ENCODE measurements at regions not wholly inside any gene's neighbourhood (a gene's known extent, or its start where the extent isn't known, plus 50 kb on each side); places are given as distances from the start of the nearest gene placed in this dataset.

- ChIA-PET POLR2A (no interaction called here), CTCF (interaction anchor here (1.0 to 3.5 kb wide), 6 partner anchors 8 to 280 kb away, joined by 3 to 17 read pairs (median 4); no protein-coding TSS in a partner anchor)
- DNase-seq (ENCODE audit: extremely low spot score), result peak; percentile 68
- TF ChIP-seq CTCF (IDR thresholded peaks at IDR 0.05; ENCODE audit: control extremely low read depth, extremely low read depth, low read depth, missing control alignments), result no peak
Measured at GRCh38 chr1:25128121-25128621, 104.1 kb downstream of the SYF2 start.

- no peak for TF ChIP-seq CTCF (IDR thresholded peaks at IDR 0.05; ENCODE audit: control extremely low read depth, extremely low read depth, low read depth, missing control alignments)
- POLR2A ChIA-PET, result no interaction called here
- CTCF ChIA-PET, result interaction anchor here (1.0 to 3.5 kb wide), 2 partner anchors 9 to 22 kb away, joined by 3 to 17 read pairs; no protein-coding TSS in a partner anchor
- DNase-seq (ENCODE audit: extremely low spot score), result no peak
Measured at GRCh38 chr1:25126562-25126961, 105.7 kb downstream of the SYF2 start.

GRCh38 chr1:25123551-25123950 lies 108.8 kb downstream of the SYF2 start:
- ChIA-PET CTCF (interaction anchor here (1.4 to 2.5 kb wide), 3 partner anchors 14 to 86 kb away, joined by 4 to 9 read pairs (median 4); no protein-coding TSS in a partner anchor), POLR2A (interaction anchor here (0.6 kb wide), 1 partner anchor 1345 kb away, joined by 6 read pairs; the partner anchor contains the start of gene PITHD1)
- DNase-seq (ENCODE audit: extremely low spot score), result no peak
- TF ChIP-seq CTCF (IDR thresholded peaks at IDR 0.05; ENCODE audit: control extremely low read depth, extremely low read depth, low read depth, missing control alignments), result no peak

- TF ChIP-seq CTCF (IDR thresholded peaks at IDR 0.05; ENCODE audit: control extremely low read depth, extremely low read depth, low read depth, missing control alignments), result no peak
- CTCF ChIA-PET, result interaction anchor here (1.0 to 2.5 kb wide), 4 partner anchors 14 to 85 kb away, joined by 3 to 9 read pairs (median 4); no protein-coding TSS in a partner anchor
- DNase-seq (ENCODE audit: extremely low spot score), result no peak
- POLR2A ChIA-PET, result interaction anchor here (0.9 kb wide), 1 partner anchor 89 kb away, joined by 3 read pairs; no protein-coding TSS in a partner anchor
Measured at GRCh38 chr1:25122747-25123146, 109.6 kb downstream of the SYF2 start.

- CTCF ChIA-PET, result interaction anchor here (1.1 to 1.7 kb wide), 4 partner anchors 9 to 82 kb away, joined by 4 to 7 read pairs (median 4); no protein-coding TSS in a partner anchor
Measured at GRCh38 chr1:25120281-25120680, 112.0 kb downstream of the SYF2 start.

GRCh38 chr1:25118546-25118945 lies 113.8 kb downstream of the SYF2 start:
- TF ChIP-seq CTCF (IDR thresholded peaks at IDR 0.05; ENCODE audit: control extremely low read depth, extremely low read depth, low read depth, missing control alignments), result no peak
- CTCF ChIA-PET, result interaction anchor here (1.2 to 1.5 kb wide), 2 partner anchors 87 to 88 kb away, joined by 3 read pairs; no protein-coding TSS in a partner anchor
- POLR2A ChIA-PET, result no interaction called here
- DNase-seq (ENCODE audit: extremely low spot score), result no peak

More at GRCh38 chr1:25120281-25120680, 112.0 kb downstream of the SYF2 start:
- no peak for TF ChIP-seq CTCF (IDR thresholded peaks at IDR 0.05; ENCODE audit: control extremely low read depth, extremely low read depth, low read depth, missing control alignments)
- POLR2A ChIA-PET, result no interaction called here
- no peak for DNase-seq (ENCODE audit: extremely low spot score)
